SJSA1 (cell line): ENCODE measurements at regions not wholly inside any gene's neighbourhood (a gene's known extent, or its start where the extent isn't known, plus 50 kb on each side); places are given as distances from the start of the nearest gene placed in this dataset.

Experiments
- DNase-seq, 2 experiments: peaks; one replicate each; pipeline ENCODE4 v3.0.0-alpha.2; 2015 to 2020; ENCODE audit warnings: low spot score in 2 of 2, low read depth in 1 of 2
- H3K27ac ChIP-seq: fragments of 250-450 bp; sonication (Bioruptor Pico); 2 replicates; pipeline ENCODE4 v1.5.1; 2020; ENCODE audit warnings: mild to moderate bottlenecking, moderate library complexity
- H3K27me3 ChIP-seq: fragments of 250-450 bp; sonication (Bioruptor Pico); replicated peaks from 2 replicates; pipeline ENCODE4 v1.5.1; 2020; ENCODE audit warnings: mild to moderate bottlenecking, moderate library complexity
- H3K36me3 ChIP-seq: fragments of 250-450 bp; sonication (Bioruptor Pico); 2 replicates; pipeline ENCODE4 v1.5.1; 2020; ENCODE audit warnings: mild to moderate bottlenecking
- H3K4me1 ChIP-seq: fragments of 250-450 bp; sonication (Bioruptor Pico); replicated peaks from 2 replicates; pipeline ENCODE4 v1.6.1; 2021; ENCODE audit warnings: mild to moderate bottlenecking
- H3K4me3 ChIP-seq: fragments of 250-450 bp; sonication (Bioruptor Pico); 2 replicates; pipeline ENCODE4 v1.5.1; 2020; ENCODE audit warnings: mild to moderate bottlenecking
- H3K9me3 ChIP-seq: fragments of 250-450 bp; sonication (Bioruptor Pico); replicated peaks from 2 replicates; pipeline ENCODE4 v1.5.1; 2020; ENCODE audit warnings: mild to moderate bottlenecking

GRCh38 chr21:35953597-35953996 lies 106.7 kb downstream of the SETD4 start:
- Histone ChIP-seq H3K27me3 (no peaks in the 10 kb centered on the region), H3K27ac (no peak overlapping the region), H3K36me3 (no peaks in the 10 kb centered on the region), H3K4me1 (no peaks in the 10 kb centered on the region), H3K4me3 (no peak overlapping the region), H3K9me3 (no peaks in the 10 kb centered on the region)
- no peak for DNase-seq

GRCh38 chr21:35952651-35953340 lies 107.5 kb downstream of the SETD4 start:
- H3K9me3 ChIP-seq = no peaks in the 10 kb centered on the region
- H3K4me3 ChIP-seq = no peak overlapping the region
- no peak for DNase-seq
- no peak overlapping the region for H3K27ac ChIP-seq
- H3K4me1 ChIP-seq = no peaks in the 10 kb centered on the region
- H3K36me3 ChIP-seq = no peaks in the 10 kb centered on the region
- no peaks in the 10 kb centered on the region for H3K27me3 ChIP-seq

GRCh38 chr21:35948982-35949381 lies 111.3 kb downstream of the SETD4 start:
- no peaks in the 10 kb centered on the region for H3K4me1 ChIP-seq
- no peaks in the 10 kb centered on the region for H3K27me3 ChIP-seq
- DNase-seq = no peak
- H3K27ac ChIP-seq = no peak overlapping the region
- H3K4me3 ChIP-seq = no peak overlapping the region
- H3K36me3 ChIP-seq = no peaks in the 10 kb centered on the region
- H3K9me3 ChIP-seq = no peaks in the 10 kb centered on the region

GRCh38 chr21:35945089-35945671 lies 115.1 kb downstream of the SETD4 start:
- Histone ChIP-seq H3K4me3 (no peak overlapping the region), H3K27me3 (no peaks in the 10 kb centered on the region), H3K9me3 (no peaks in the 10 kb centered on the region), H3K36me3 (no peaks in the 10 kb centered on the region), H3K27ac (no peak overlapping the region), H3K4me1 (no peaks in the 10 kb centered on the region)
- DNase-seq = no peak

GRCh38 chr21:35943752-35944151 lies 116.6 kb downstream of the SETD4 start:
- no peaks in the 10 kb centered on the region for H3K9me3 ChIP-seq

GRCh38 chr21:35942211-35943144 lies 117.8 kb downstream of the SETD4 start:
- H3K36me3 ChIP-seq = no peaks in the 10 kb centered on the region
- H3K4me3 ChIP-seq = no peak overlapping the region
- no peaks in the 10 kb centered on the region for H3K4me1 ChIP-seq
- H3K27ac ChIP-seq = no peak overlapping the region
- DNase-seq = no peak
- no peaks in the 10 kb centered on the region for H3K9me3 ChIP-seq
- H3K27me3 ChIP-seq = no peaks in the 10 kb centered on the region

More at GRCh38 chr21:35943752-35944151, 116.6 kb downstream of the SETD4 start:
- no peaks in the 10 kb centered on the region for H3K27me3 ChIP-seq
- no peaks in the 10 kb centered on the region for H3K36me3 ChIP-seq
- DNase-seq = no peak
- H3K4me3 ChIP-seq = no peak overlapping the region
- H3K27ac ChIP-seq = no peak overlapping the region
- no peaks in the 10 kb centered on the region for H3K4me1 ChIP-seq

- Histone ChIP-seq H3K27me3 (no peaks in the 10 kb centered on the region), H3K4me3 (no peak overlapping the region), H3K9me3 (no peaks in the 10 kb centered on the region), H3K27ac (no peak overlapping the region), H3K4me1 (no peaks in the 10 kb centered on the region), H3K36me3 (no peaks in the 10 kb centered on the region)
- peak; percentile 39 to 52 for DNase-seq
These were observed 120.0 kb downstream of the SETD4 start for GRCh38 chr21:35940074-35940927.

- Histone ChIP-seq H3K27me3 (no peaks in the 10 kb centered on the region), H3K36me3 (no peaks in the 10 kb centered on the region), H3K9me3 (no peaks in the 10 kb centered on the region), H3K4me1 (peaks cover 7% of the 10 kb centered on the region), H3K4me3 (no peak overlapping the region), H3K27ac (no peak overlapping the region)
- no peak for DNase-seq
These were observed 121.9 kb downstream of the SETD4 start for GRCh38 chr21:35938446-35938845.

GRCh38 chr21:35933466-35933865 lies 126.9 kb downstream of the SETD4 start:
- DNase-seq = peak; percentile 74 to 76
- H3K27me3 ChIP-seq = no peaks in the 10 kb centered on the region
- no peaks in the 10 kb centered on the region for H3K9me3 ChIP-seq
- H3K27ac ChIP-seq = 0 out of 2 replicates have a peak overlapping the region, but pooled peaks have one; percentile 20
- peaks cover 24% of the 10 kb centered on the region for H3K4me1 ChIP-seq
- H3K4me3 ChIP-seq = no peak overlapping the region
- no peaks in the 10 kb centered on the region for H3K36me3 ChIP-seq

GRCh38 chr21:35932232-35932911 lies 128.0 kb downstream of the SETD4 start:
- Histone ChIP-seq H3K4me3 (no peak overlapping the region), H3K27ac (no peak overlapping the region)
- peak; percentile 65 to 66 for DNase-seq

GRCh38 chr21:35929901-35930300 lies 130.4 kb downstream of the SETD4 start:
- H3K9me3 ChIP-seq = no peaks in the 10 kb centered on the region
- no peak overlapping the region for H3K27ac ChIP-seq
- no peaks in the 10 kb centered on the region for H3K27me3 ChIP-seq
- DNase-seq = no peak
- H3K36me3 ChIP-seq = no peaks in the 10 kb centered on the region
- H3K4me3 ChIP-seq = no peak overlapping the region
- peaks cover 28% of the 10 kb centered on the region for H3K4me1 ChIP-seq

More at GRCh38 chr21:35932232-35932911, 128.0 kb downstream of the SETD4 start:
- no peaks in the 10 kb centered on the region for H3K36me3 ChIP-seq
- no peaks in the 10 kb centered on the region for H3K27me3 ChIP-seq
- peaks cover 24% of the 10 kb centered on the region for H3K4me1 ChIP-seq
- H3K9me3 ChIP-seq = no peaks in the 10 kb centered on the region

- no peaks in the 10 kb centered on the region for H3K36me3 ChIP-seq
- no peaks in the 10 kb centered on the region for H3K27me3 ChIP-seq
- no peak overlapping the region for H3K4me3 ChIP-seq
- no peak for DNase-seq
- no peaks in the 10 kb centered on the region for H3K9me3 ChIP-seq
- H3K4me1 ChIP-seq = peaks cover 17% of the 10 kb centered on the region
- H3K27ac ChIP-seq = no peak overlapping the region
These were observed 133.1 kb downstream of the SETD4 start for GRCh38 chr21:35927262-35927661.
